ENCODE measurements at regions not wholly inside any gene's neighbourhood (a gene's known extent, or its start where the extent isn't known, plus 50 kb on each side); places are given as distances from the start of the nearest gene placed in this dataset.

- CTCF ChIA-PET = interaction anchor here (1.5 kb wide), 1 partner anchor 191 kb away, joined by 3 read pairs; no protein-coding TSS in a partner anchor
Observed at GRCh38 chr1:204756811-204757210, 71.3 kb upstream of the LRRN2 start.

DNA sequence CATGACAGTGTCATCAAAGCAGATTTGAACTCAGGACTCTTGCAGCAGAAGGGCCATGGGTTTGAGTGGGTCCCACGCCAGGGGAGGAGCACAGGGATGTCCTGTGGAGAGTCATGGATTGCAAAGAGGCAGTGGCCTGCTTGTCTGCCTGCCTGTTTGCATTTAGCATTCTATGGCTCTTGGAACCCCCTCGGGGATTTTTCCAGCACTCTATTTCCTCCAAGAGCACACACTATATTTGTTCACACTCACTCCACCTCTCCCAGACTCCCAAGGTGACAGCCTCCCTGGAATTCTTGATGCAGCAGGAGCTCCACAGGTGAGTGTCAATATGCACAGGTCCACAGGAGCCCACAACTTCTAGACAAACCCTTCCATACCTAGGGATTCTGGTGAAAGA lies 73.1 kb upstream of the LRRN2 start:
- H3K9me3 ChIP-seq (ENCODE audit: control insufficient read depth in 1 of 2, insufficient read depth in 1 of 2, low read depth in 1 of 2, low read length in 2 of 2) = no peaks in the 10 kb centered on the region
- no peaks in the 10 kb centered on the region for H3K27me3 ChIP-seq (ENCODE audit: insufficient read depth, low read length)
- no peaks in the 10 kb centered on the region for H4K20me1 ChIP-seq (ENCODE audit: insufficient read depth)
- ATAC-seq (no peak), DNase-seq (ENCODE audit: low read depth, low spot score) (no peak)
- no peaks in the 10 kb centered on the region for H3K79me2 ChIP-seq (ENCODE audit: insufficient read depth, low read length)
- CTCF ChIA-PET = interaction anchor here (1.2 kb wide), 1 partner anchor 12 kb away, joined by 7 read pairs; no protein-coding TSS in a partner anchor
- no peak overlapping the region for H3K4me2 ChIP-seq (ENCODE audit: low read length)
- H3K9ac ChIP-seq (ENCODE audit: low read length) = no peak overlapping the region
- no TSS peak for BruUV-seq (replicated peaks)
- RAD21 ChIA-PET (ENCODE audit: low non-redundant PET in 1 of 2, low total read pairs in 2 of 2, uncharacterized antibody in 2 of 2, unreplicated experiment in 2 of 2) = no interaction called here
- POLR2A ChIA-PET = no interaction called here
- peaks cover 3 to 19% of the 10 kb centered on the region in 2 experiments; a peak in 3 of 4 replicates for H3K4me1 ChIP-seq (ENCODE audit: control insufficient read depth in 1 of 2, insufficient read depth in 2 of 2, low read length in 2 of 2)
- intact Hi-C loops (cut with micrococcal nuclease) = no loop called here
- no peak for TF ChIP-seq SRF (IDR thresholded peaks at IDR 0.05; ENCODE audit: low read depth)
- no peak for TF ChIP-seq ZNF274 (IDR thresholded peaks at IDR 0.05; ENCODE audit: low read depth, low read length)
- TF ChIP-seq, protein P1, sequence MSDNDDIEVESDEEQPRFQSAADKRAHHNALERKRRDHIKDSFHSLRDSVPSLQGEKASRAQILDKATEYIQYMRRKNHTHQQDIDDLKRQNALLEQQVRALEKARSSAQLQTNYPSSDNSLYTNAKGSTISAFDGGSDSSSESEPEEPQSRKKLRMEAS (IDR thresholded peaks at IDR 0.05) = no peak
- TF ChIP-seq ELF1 (IDR thresholded peaks at IDR 0.05; ENCODE audit: borderline replicate concordance, low read depth) = no peak
- no peaks in the 10 kb centered on the region for H3K9me2 ChIP-seq (ENCODE audit: insufficient read depth)
- no peak overlapping the region for H3K27ac ChIP-seq (ENCODE audit: low read depth, low read length)
- no peak overlapping the region for H3K4me3 ChIP-seq (replicated peaks in 1 of 2; ENCODE audit: low read depth in 1 of 2, low read length in 2 of 2)
- no peaks in the 10 kb centered on the region for H3K36me3 ChIP-seq (ENCODE audit: control insufficient read depth in 1 of 2, insufficient read depth in 2 of 2, low read length in 2 of 2)
- H2AFZ ChIP-seq (ENCODE audit: low read depth, low read length, poor library complexity, severe bottlenecking) = no peak overlapping the region

More at GRCh38 chr1:204756811-204757210, 71.3 kb upstream of the LRRN2 start:
- Histone ChIP-seq H3K36me3 (ENCODE audit: control insufficient read depth in 1 of 2, insufficient read depth in 2 of 2, low read length in 2 of 2) (no peaks in the 10 kb centered on the region), H4K20me1 (ENCODE audit: insufficient read depth) (no peaks in the 10 kb centered on the region), H3K79me2 (ENCODE audit: insufficient read depth, low read length) (no peaks in the 10 kb centered on the region), H3K4me1 (ENCODE audit: control insufficient read depth in 1 of 2, insufficient read depth in 2 of 2, low read length in 2 of 2) (peaks cover 3 to 22% of the 10 kb centered on the region in 2 experiments; a peak in 3 of 4 replicates), H3K4me2 (ENCODE audit: low read length) (no peak overlapping the region), H2AFZ (ENCODE audit: low read depth, low read length, poor library complexity, severe bottlenecking) (no peak overlapping the region), H3K9ac (ENCODE audit: low read length) (no peak overlapping the region), H3K9me3 (ENCODE audit: control insufficient read depth in 1 of 2, insufficient read depth in 1 of 2, low read depth in 1 of 2, low read length in 2 of 2) (no peaks in the 10 kb centered on the region), H3K9me2 (ENCODE audit: insufficient read depth) (no peaks in the 10 kb centered on the region), H3K4me3 (replicated peaks in 1 of 2; ENCODE audit: low read depth in 1 of 2, low read length in 2 of 2) (no peak overlapping the region), H3K27ac (ENCODE audit: low read depth, low read length) (no peak overlapping the region), H3K27me3 (ENCODE audit: insufficient read depth, low read length) (no peaks in the 10 kb centered on the region)
- ChIA-PET POLR2A (no interaction called here), RAD21 (ENCODE audit: low non-redundant PET in 1 of 2, low total read pairs in 2 of 2, uncharacterized antibody in 2 of 2, unreplicated experiment in 2 of 2) (no interaction called here)
- ATAC-seq (no peak), DNase-seq (ENCODE audit: low read depth, low spot score) (no peak)
- no TSS peak for BruUV-seq (replicated peaks)
- TF ChIP-seq POLR2AphosphoS5 (IDR thresholded peaks at IDR 0.05; ENCODE audit: low read depth, low read length) (no peak), SP1 (IDR thresholded peaks at IDR 0.05; ENCODE audit: low read depth) (no peak), CBX3 (IDR thresholded peaks at IDR 0.05; ENCODE audit: low read depth) (no peak), EZH2 (IDR thresholded peaks at IDR 0.05) (no peak)
- intact Hi-C loops (cut with micrococcal nuclease) = no loop called here
